Calu3 (cell line): ENCODE measurements at regions not wholly inside any gene's neighbourhood (a gene's known extent, or its start where the extent isn't known, plus 50 kb on each side); places are given as distances from the start of the nearest gene placed in this dataset.

Experiments
- BruUV-seq: library from RNA; stranded (reverse); fragments of 400-500 nt; replicated peaks from 2 replicates; lab custom pipeline; 2021; lab: Mats Ljungman, UMichigan
- CTCF ChIA-PET: fragments of 300-600 bp; sonication (Branson Sonifier 250); formaldehyde crosslinking; loops from one replicate; lab custom pipeline; 2022; ENCODE audit warnings: antibody characterized with exemption; lab: Charles Lee
- DNase-seq: peaks from one replicate; pipeline ENCODE4 v3.0.0; 2022
- H3K27ac Mint-ChIP-seq: one replicate; pipeline ENCODE4 v1.8.0; 2022; ENCODE audit warnings: mixed read lengths; ENCODE audit not compliant: unreplicated experiment
- H3K27me3 Mint-ChIP-seq: one replicate; pipeline ENCODE4 v1.8.0; 2022; ENCODE audit warnings: mixed read lengths; ENCODE audit not compliant: unreplicated experiment
- H3K36me3 Mint-ChIP-seq: one replicate; pipeline ENCODE4 v1.8.0; 2022; ENCODE audit warnings: mild to moderate bottlenecking, moderate library complexity, mixed read lengths; ENCODE audit not compliant: insufficient read depth, unreplicated experiment
- H3K4me1 Mint-ChIP-seq: one replicate; pipeline ENCODE4 v1.8.0; 2022; ENCODE audit warnings: mild to moderate bottlenecking, low read depth, mixed read lengths; ENCODE audit not compliant: unreplicated experiment
- H3K4me3 Mint-ChIP-seq: one replicate; pipeline ENCODE4 v1.8.0; 2022; ENCODE audit warnings: mild to moderate bottlenecking, low read depth, moderate library complexity, mixed read lengths; ENCODE audit not compliant: unreplicated experiment
- H3K9me3 Mint-ChIP-seq: one replicate; pipeline ENCODE4 v1.8.0; 2022; ENCODE audit warnings: low read depth, mixed read lengths; ENCODE audit not compliant: unreplicated experiment
- intact Hi-C: fragments of 100-400 bp; cut with micrococcal nuclease; formaldehyde crosslinking; loops from one replicate; pipeline ENCODE4 v1.10.0; 2022; ENCODE audit not compliant: unreplicated experiment
- TF ChIP-seq, protein P1 (sequence below): fragments of 200-600 bp; IDR thresholded peaks from one replicate; pipeline ENCODE4 v1.8.0; 2022; ENCODE audit warnings: antibody characterized with exemption; ENCODE audit not compliant: unreplicated experiment

DNA sequence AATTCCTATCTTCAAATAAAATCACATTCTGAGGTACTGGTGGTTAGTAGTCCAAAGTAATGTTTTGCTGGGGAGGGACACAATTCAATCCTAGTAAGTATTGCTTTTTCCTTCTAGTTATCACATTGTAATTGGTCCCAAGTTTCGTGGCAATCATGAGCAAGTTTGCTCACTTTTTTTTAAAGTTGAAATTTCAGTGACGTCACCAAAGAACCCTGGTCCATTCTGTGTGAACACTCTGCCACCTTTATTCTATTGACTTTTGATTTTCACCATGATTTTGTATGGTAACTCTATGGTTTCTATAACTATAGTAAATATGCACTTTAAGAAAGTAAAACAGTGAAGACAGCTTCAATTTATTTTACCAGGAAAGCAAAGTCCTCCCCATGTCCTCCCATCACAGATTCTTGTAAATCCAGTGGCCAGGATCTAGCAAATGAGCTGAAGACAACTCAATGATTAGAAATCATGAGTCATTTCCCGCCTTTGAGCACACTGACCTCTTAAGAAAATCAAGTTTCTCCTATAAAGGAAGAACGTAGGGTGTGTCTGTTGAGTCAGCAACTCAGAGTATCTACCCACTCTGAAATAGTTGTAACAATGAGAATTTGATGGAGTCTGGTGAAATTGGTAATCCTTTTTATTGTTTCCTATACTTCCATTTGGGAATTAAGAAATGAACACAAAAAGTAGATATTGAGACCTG is 1306.6 kb upstream of the PABPC4L start:
- Mint-ChIP-seq H3K4me3 (no peak overlapping the region), H3K27ac (no peak overlapping the region), H3K4me1 (no peaks in the 10 kb centered on the region), H3K27me3 (no peaks in the 10 kb centered on the region), H3K9me3 (no peaks in the 10 kb centered on the region), H3K36me3 (no peaks in the 10 kb centered on the region)
- CTCF ChIA-PET = no interaction called here
- intact Hi-C loops = no loop called here
- BruUV-seq = no TSS peak
- TF ChIP-seq, protein P1, sequence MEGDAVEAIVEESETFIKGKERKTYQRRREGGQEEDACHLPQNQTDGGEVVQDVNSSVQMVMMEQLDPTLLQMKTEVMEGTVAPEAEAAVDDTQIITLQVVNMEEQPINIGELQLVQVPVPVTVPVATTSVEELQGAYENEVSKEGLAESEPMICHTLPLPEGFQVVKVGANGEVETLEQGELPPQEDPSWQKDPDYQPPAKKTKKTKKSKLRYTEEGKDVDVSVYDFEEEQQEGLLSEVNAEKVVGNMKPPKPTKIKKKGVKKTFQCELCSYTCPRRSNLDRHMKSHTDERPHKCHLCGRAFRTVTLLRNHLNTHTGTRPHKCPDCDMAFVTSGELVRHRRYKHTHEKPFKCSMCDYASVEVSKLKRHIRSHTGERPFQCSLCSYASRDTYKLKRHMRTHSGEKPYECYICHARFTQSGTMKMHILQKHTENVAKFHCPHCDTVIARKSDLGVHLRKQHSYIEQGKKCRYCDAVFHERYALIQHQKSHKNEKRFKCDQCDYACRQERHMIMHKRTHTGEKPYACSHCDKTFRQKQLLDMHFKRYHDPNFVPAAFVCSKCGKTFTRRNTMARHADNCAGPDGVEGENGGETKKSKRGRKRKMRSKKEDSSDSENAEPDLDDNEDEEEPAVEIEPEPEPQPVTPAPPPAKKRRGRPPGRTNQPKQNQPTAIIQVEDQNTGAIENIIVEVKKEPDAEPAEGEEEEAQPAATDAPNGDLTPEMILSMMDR = no peak
- no peak for DNase-seq

DNA sequence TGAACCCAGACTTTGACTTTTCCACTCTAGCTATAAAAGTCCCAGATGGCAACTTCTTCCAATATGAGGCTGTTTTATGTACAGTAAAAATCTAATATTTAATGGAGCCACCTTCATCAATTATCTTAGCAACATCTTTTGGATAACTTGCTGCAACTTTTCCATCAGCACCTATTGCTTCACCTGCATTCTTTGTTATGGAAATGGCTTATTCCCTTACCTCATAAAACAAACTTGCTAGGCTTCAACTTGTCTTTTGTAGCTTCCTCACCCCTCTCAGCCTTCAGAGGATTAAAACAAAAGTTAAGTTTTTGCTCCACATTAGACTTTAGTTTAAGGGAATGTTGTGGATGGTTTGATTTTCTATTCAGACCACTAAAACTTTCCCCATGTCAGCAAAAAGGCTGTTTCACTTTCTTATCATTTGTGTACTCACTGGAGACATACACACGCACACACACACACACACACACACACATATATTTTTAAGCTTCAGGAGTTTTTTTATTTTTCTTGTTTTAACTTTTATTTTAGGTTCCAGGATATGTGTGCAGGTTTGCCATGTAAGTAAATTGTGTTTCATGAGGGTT is 1296.1 kb upstream of the PABPC4L start:
- TF ChIP-seq, protein P1 = no peak
- H3K4me3 Mint-ChIP-seq = no peak overlapping the region
- DNase-seq = no peak
- H3K27me3 Mint-ChIP-seq = no peaks in the 10 kb centered on the region
- H3K36me3 Mint-ChIP-seq = no peaks in the 10 kb centered on the region
- intact Hi-C loops = no loop called here
- no peaks in the 10 kb centered on the region for H3K4me1 Mint-ChIP-seq
- BruUV-seq = no TSS peak
- H3K9me3 Mint-ChIP-seq = no peaks in the 10 kb centered on the region
- no peak overlapping the region for H3K27ac Mint-ChIP-seq
- CTCF ChIA-PET = no interaction called here

DNA sequence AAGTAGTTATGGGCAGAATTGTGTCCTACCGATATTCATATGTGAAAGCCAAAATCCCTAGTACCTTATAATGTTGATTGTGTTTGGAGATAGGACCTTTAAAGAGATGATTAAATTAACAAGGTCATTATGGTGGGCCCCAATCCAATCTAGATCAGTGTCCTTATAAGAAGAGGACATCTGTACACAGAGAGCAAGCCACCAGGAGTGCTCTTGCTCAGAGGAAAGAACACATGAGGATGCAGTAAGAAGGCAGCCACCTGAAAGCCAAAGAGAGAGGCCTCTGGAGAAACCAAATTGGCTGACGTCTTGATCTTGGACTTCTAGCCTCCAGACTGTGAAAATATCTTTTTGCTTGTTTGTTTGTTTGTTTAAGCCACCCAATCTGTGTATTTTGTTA is 1290.8 kb upstream of the PABPC4L start:
- Mint-ChIP-seq H3K27me3 (no peaks in the 10 kb centered on the region), H3K27ac (no peak overlapping the region), H3K36me3 (no peaks in the 10 kb centered on the region), H3K9me3 (no peaks in the 10 kb centered on the region), H3K4me3 (no peak overlapping the region), H3K4me1 (no peaks in the 10 kb centered on the region)
- TF ChIP-seq, protein P1 = no peak
- CTCF ChIA-PET = no interaction called here
- no TSS peak for BruUV-seq
- intact Hi-C loops = no loop called here
- DNase-seq = no peak

DNA sequence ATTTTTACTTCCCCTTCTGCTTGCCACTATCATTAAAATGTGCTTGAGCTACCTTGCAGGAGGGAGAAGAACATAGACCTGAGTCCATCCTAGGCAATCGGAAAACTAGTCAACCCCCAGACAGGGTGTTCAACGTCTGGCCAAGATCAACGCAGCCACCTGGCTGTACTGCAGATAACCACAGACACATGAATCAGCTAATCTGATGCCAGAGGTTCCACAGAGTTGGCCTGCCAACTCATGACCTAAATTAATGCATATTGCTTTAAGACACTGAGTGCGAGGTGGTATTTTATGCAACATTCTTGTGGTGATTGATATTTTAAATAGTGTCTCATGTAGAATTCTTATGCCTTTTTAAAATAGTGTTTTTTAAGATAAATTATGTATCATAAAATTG is 1283.8 kb upstream of the PABPC4L start:
- no peaks in the 10 kb centered on the region for H3K27me3 Mint-ChIP-seq
- CTCF ChIA-PET = no interaction called here
- no peaks in the 10 kb centered on the region for H3K36me3 Mint-ChIP-seq
- no peak overlapping the region for H3K27ac Mint-ChIP-seq
- no peaks in the 10 kb centered on the region for H3K9me3 Mint-ChIP-seq
- H3K4me1 Mint-ChIP-seq = no peaks in the 10 kb centered on the region
- TF ChIP-seq, protein P1 = no peak
- DNase-seq = no peak
- no peak overlapping the region for H3K4me3 Mint-ChIP-seq
- no TSS peak for BruUV-seq
- intact Hi-C loops = no loop called here
